ENCODE measurements at regions not wholly inside any gene's neighbourhood (a gene's known extent, or its start where the extent isn't known, plus 50 kb on each side); places are given as distances from the start of the nearest gene placed in this dataset.

GRCh38 chr2:56713978-56714377 lies 530.2 kb downstream of the CCDC85A start:
- no peaks in the 10 kb centered on the region for H4K20me1 ChIP-seq (replicated peaks; ENCODE audit: control insufficient read depth, extremely low read depth, insufficient read depth, low read length)
- H3K4me2 ChIP-seq (ENCODE audit: insufficient read depth, low read length) = no peak overlapping the region
- DNase-seq (ENCODE audit: low read depth, low spot score) (no peak), FAIRE-seq (no peak)
- H3K36me3 ChIP-seq (ENCODE audit: control insufficient read depth in 2 of 2, extremely low read depth in 1 of 2, insufficient read depth in 2 of 2, low read length in 2 of 2) = no peaks in the 10 kb centered on the region
- no peaks in the 10 kb centered on the region for H3K4me1 ChIP-seq (ENCODE audit: control insufficient read depth, extremely low read depth, insufficient read depth, low read length)
- H3K9me3 ChIP-seq (replicated peaks; ENCODE audit: control insufficient read depth, insufficient read depth, low read length) = no peaks in the 10 kb centered on the region
- TF ChIP-seq JUN (IDR thresholded peaks at IDR 0.05; ENCODE audit: borderline replicate concordance, insufficient read depth, insufficient read length, low read depth) = no peak
- H3K27ac ChIP-seq (ENCODE audit: insufficient read depth, low read depth, low read length) = no peak overlapping the region
- H3K4me3 ChIP-seq (replicated peaks in 1 of 3; ENCODE audit: insufficient read depth in 1 of 3, low read depth in 1 of 3, low read length in 3 of 3) = no peak overlapping the region
- dilution Hi-C loops (cut with MboI; ENCODE audit: extremely low pct_ligation_motif_present, low sequenced_read_pairs) = no loop called here
- BruUV-seq (replicated peaks) = no TSS peak
- no peaks in the 10 kb centered on the region for H3K79me2 ChIP-seq (ENCODE audit: control insufficient read depth, insufficient read depth, low read length)
- H3K27me3 ChIP-seq (ENCODE audit: control insufficient read depth in 2 of 2, insufficient read depth in 2 of 2, low read length in 2 of 2) = no peaks in the 10 kb centered on the region
- CTCF ChIA-PET = interaction anchor here (0.6 kb wide), 1 partner anchor 18 kb away, joined by 3 read pairs; no protein-coding TSS in a partner anchor
- H3K9me1 ChIP-seq (replicated peaks; ENCODE audit: control insufficient read depth, extremely low read depth, insufficient read depth, low read length) = no peaks in the 10 kb centered on the region
- no peak overlapping the region for H3K9ac ChIP-seq (replicated peaks; ENCODE audit: extremely low read depth, insufficient read depth, low read length)
- no peak overlapping the region for H2AFZ ChIP-seq (ENCODE audit: low read depth, low read length)
- intact Hi-C loops (cut with micrococcal nuclease) = no loop called here
- POLR2A ChIA-PET = no interaction called here

GRCh38 chr2:56714400-56714799 lies 530.6 kb downstream of the CCDC85A start:
- intact Hi-C loops (cut with micrococcal nuclease) (no loop called here), dilution Hi-C loops (cut with MboI; ENCODE audit: extremely low pct_ligation_motif_present, low sequenced_read_pairs) (no loop called here)
- no TSS peak for BruUV-seq (replicated peaks)
- Histone ChIP-seq H3K4me1 (ENCODE audit: control insufficient read depth, extremely low read depth, insufficient read depth, low read length) (no peaks in the 10 kb centered on the region), H3K4me3 (replicated peaks in 1 of 3; ENCODE audit: insufficient read depth in 1 of 3, low read depth in 1 of 3, low read length in 3 of 3) (no peak overlapping the region), H2AFZ (ENCODE audit: low read depth, low read length) (no peak overlapping the region), H3K9ac (replicated peaks; ENCODE audit: extremely low read depth, insufficient read depth, low read length) (no peak overlapping the region), H3K9me3 (replicated peaks; ENCODE audit: control insufficient read depth, insufficient read depth, low read length) (no peaks in the 10 kb centered on the region), H3K79me2 (ENCODE audit: control insufficient read depth, insufficient read depth, low read length) (no peaks in the 10 kb centered on the region), H3K27me3 (ENCODE audit: control insufficient read depth in 2 of 2, insufficient read depth in 2 of 2, low read length in 2 of 2) (no peaks in the 10 kb centered on the region), H3K4me2 (ENCODE audit: insufficient read depth, low read length) (no peak overlapping the region), H3K9me1 (replicated peaks; ENCODE audit: control insufficient read depth, extremely low read depth, insufficient read depth, low read length) (no peaks in the 10 kb centered on the region), H3K27ac (ENCODE audit: insufficient read depth, low read depth, low read length) (no peak overlapping the region), H3K36me3 (ENCODE audit: control insufficient read depth in 2 of 2, extremely low read depth in 1 of 2, insufficient read depth in 2 of 2, low read length in 2 of 2) (no peaks in the 10 kb centered on the region), H4K20me1 (replicated peaks; ENCODE audit: control insufficient read depth, extremely low read depth, insufficient read depth, low read length) (no peaks in the 10 kb centered on the region)
- TF ChIP-seq MAX (IDR thresholded peaks at IDR 0.05; ENCODE audit: insufficient read depth, insufficient read length) (no peak), POLR2AphosphoS5 (IDR thresholded peaks at IDR 0.05; ENCODE audit: insufficient read depth, low read depth, low read length) (no peak), CTCF (IDR thresholded peaks at IDR 0.05; ENCODE audit: extremely low read depth in 1 of 2, insufficient read depth in 1 of 2, low read depth in 1 of 2, low read length in 2 of 2) (no peak), JUN (IDR thresholded peaks at IDR 0.05; ENCODE audit: borderline replicate concordance, insufficient read depth, insufficient read length, low read depth) (no peak), FOS (IDR thresholded peaks at IDR 0.05; ENCODE audit: borderline replicate concordance, insufficient read depth, low read length) (no peak), POLR2A (IDR thresholded peaks at IDR 0.05; ENCODE audit: low read depth, low read length) (no peak), EZH2 (IDR thresholded peaks at IDR 0.05; ENCODE audit: borderline replicate concordance, low read depth, low read length, severe bottlenecking) (no peak), GATA2 (IDR thresholded peaks at IDR 0.05; ENCODE audit: insufficient read depth, insufficient read length, low read depth, low read length) (no peak), MYC (IDR thresholded peaks at IDR 0.05; ENCODE audit: low read depth, low read length) (no peak)
- ChIA-PET POLR2A (no interaction called here), CTCF (no interaction called here)
- DNase-seq (ENCODE audit: low read depth, low spot score) (no peak), FAIRE-seq (no peak)

Measured in endothelial cell of umbilical vein (primary cell).